Panc1 (cell line): ENCODE measurements at regions not wholly inside any gene's neighbourhood (a gene's known extent, or its start where the extent isn't known, plus 50 kb on each side); places are given as distances from the start of the nearest gene placed in this dataset.

ENCODE experiments used
- ATAC-seq: fragments of 200-7000 bp; cut with Tn5 transposase; 2 replicates; pipeline ENCODE4 v1.9.1; 2020; ENCODE audit warnings: mild to moderate bottlenecking, moderate library complexity
- BruUV-seq: library from RNA; stranded (reverse); fragments of 400-500 nt; replicated peaks from 2 replicates; lab custom pipeline; 2021; lab: Mats Ljungman, UMichigan
- CTCF ChIA-PET: fragments of 300-600 bp; sonication (Branson Sonifier 250); formaldehyde crosslinking; loops from one replicate; lab custom pipeline; 2022; ENCODE audit warnings: antibody characterized with exemption; lab: Charles Lee
- POLR2A ChIA-PET: fragments of 300-600 bp; sonication (Branson Sonifier 250); formaldehyde crosslinking; loops from one replicate; lab custom pipeline; 2022; ENCODE audit warnings: antibody characterized with exemption; lab: Charles Lee
- DNase-seq: peaks from one replicate; pipeline ENCODE4 v3.0.0-alpha.2; 2010; ENCODE audit warnings: low read depth, low spot score
- H3K27ac ChIP-seq: 2 replicates; pipeline ENCODE4 v1.5.1; 2011; ENCODE audit warnings: mild to moderate bottlenecking, low read length, inconsistent platforms
- H3K27me3 ChIP-seq: fragments of 200-500 bp; sonication (Bioruptor generic); 2 replicates; pipeline ENCODE4 v1.6.0; 2014; ENCODE audit warnings: low read length, inconsistent platforms; ENCODE audit not compliant: control insufficient read depth, insufficient read depth
- H3K36me3 ChIP-seq: fragments of 200-500 bp; sonication (Bioruptor generic); 2 replicates; pipeline ENCODE4 v1.5.1; 2014; ENCODE audit warnings: inconsistent platforms, mild to moderate bottlenecking, low read length, moderate library complexity; ENCODE audit not compliant: control insufficient read depth, insufficient read depth
- H3K4me1 ChIP-seq: 2 replicates; pipeline ENCODE4 v1.5.1; 2011; ENCODE audit warnings: inconsistent platforms, mild to moderate bottlenecking, low read length, moderate library complexity; ENCODE audit not compliant: control insufficient read depth, insufficient read depth
- H3K4me3 ChIP-seq, 2 experiments: 2 replicates each; pipeline ENCODE4 v1.5.1; 2011 to 2012; ENCODE audit warnings: low read depth in 2 of 2, low read length in 2 of 2, mild to moderate bottlenecking in 2 of 2, inconsistent platforms in 1 of 2, moderate library complexity in 1 of 2
- H3K9me3 ChIP-seq: fragments of 200-500 bp; sonication (Bioruptor generic); 2 replicates; pipeline ENCODE4 v1.5.1; 2014; ENCODE audit warnings: low read depth, mild to moderate bottlenecking, inconsistent platforms, low read length, moderate library complexity; ENCODE audit not compliant: control insufficient read depth, insufficient read depth
- POLR2AphosphoS5 ChIP-seq: IDR thresholded peaks from 2 replicates; pipeline ENCODE4 v1.6.1; 2012; ENCODE audit warnings: mild to moderate bottlenecking, low read depth, low read length, moderate library complexity
- REST ChIP-seq, 2 experiments: IDR thresholded peaks; 2 replicates each; pipeline ENCODE4 v1.6.1; 2011 to 2012; ENCODE audit warnings: low read depth in 2 of 2, control low read depth in 1 of 2, low read length in 1 of 2, mild to moderate bottlenecking in 1 of 2, moderate library complexity in 1 of 2; ENCODE audit not compliant: insufficient read depth in 1 of 2
- SIN3A ChIP-seq: IDR thresholded peaks from 2 replicates; pipeline ENCODE4 v1.6.1; 2012; ENCODE audit warnings: low read depth, mild to moderate bottlenecking, low read length, moderate library complexity, borderline replicate concordance; ENCODE audit not compliant: insufficient read depth
- TCF7L2 ChIP-seq: IDR thresholded peaks from 2 replicates; pipeline ENCODE4 v1.6.1; 2011; ENCODE audit warnings: mild to moderate bottlenecking, low read depth, low read length, inconsistent platforms
- in situ Hi-C: cut with HindIII; loops from 2 replicates; pipeline ENCODE4 v1.10.0; 2016; ENCODE audit warnings: low sequenced_read_pairs, low pct_unique_long_range_greater_than_20kb
- intact Hi-C: fragments of 100-400 bp; cut with micrococcal nuclease; formaldehyde crosslinking; loops from one replicate; pipeline ENCODE4 v1.10.0; 2022; ENCODE audit not compliant: unreplicated experiment
- TF ChIP-seq, protein P1 (sequence below): fragments of 450-650 bp; IDR thresholded peaks from 2 replicates; pipeline ENCODE4 v1.5.1; 2017; ENCODE audit warnings: mild to moderate bottlenecking

DNA sequence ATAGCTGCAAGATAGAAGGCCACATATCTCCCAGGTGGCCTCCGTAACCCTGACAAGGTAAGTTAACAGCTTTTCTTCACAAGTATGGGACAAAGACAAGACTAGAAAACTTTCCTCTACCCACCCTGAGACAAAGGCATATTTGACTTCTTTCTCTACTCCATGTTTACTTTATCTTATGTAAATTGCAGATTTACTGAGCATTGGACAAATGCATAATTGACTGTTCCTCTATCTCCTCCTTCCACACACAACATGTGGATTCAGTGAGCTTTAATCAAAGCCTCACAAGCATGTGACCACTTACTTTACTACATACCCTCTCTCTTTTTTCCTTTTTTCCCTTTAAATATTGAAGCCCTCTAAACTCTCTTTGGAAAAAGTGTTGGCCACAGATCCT, 289.1 kb upstream of the TMTC1 start:
- BruUV-seq: no TSS peak
- ChIA-PET CTCF (no interaction called here), POLR2A (no interaction called here)
- intact Hi-C loops: no loop called here
- Histone ChIP-seq H3K27me3 (no peaks in the 10 kb centered on the region), H3K27ac (no peak overlapping the region), H3K9me3 (no peaks in the 10 kb centered on the region), H3K4me3 (no peak overlapping the region), H3K4me1 (no peaks in the 10 kb centered on the region), H3K36me3 (no peaks in the 10 kb centered on the region)
- ATAC-seq (no peak), DNase-seq (no peak)
- TF ChIP-seq SIN3A: no peak
- TF ChIP-seq, protein P1, sequence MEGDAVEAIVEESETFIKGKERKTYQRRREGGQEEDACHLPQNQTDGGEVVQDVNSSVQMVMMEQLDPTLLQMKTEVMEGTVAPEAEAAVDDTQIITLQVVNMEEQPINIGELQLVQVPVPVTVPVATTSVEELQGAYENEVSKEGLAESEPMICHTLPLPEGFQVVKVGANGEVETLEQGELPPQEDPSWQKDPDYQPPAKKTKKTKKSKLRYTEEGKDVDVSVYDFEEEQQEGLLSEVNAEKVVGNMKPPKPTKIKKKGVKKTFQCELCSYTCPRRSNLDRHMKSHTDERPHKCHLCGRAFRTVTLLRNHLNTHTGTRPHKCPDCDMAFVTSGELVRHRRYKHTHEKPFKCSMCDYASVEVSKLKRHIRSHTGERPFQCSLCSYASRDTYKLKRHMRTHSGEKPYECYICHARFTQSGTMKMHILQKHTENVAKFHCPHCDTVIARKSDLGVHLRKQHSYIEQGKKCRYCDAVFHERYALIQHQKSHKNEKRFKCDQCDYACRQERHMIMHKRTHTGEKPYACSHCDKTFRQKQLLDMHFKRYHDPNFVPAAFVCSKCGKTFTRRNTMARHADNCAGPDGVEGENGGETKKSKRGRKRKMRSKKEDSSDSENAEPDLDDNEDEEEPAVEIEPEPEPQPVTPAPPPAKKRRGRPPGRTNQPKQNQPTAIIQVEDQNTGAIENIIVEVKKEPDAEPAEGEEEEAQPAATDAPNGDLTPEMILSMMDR: no peak
- in situ Hi-C loops: no loop called here

GRCh38 chr12:30067146-30067545, 283.4 kb upstream of the TMTC1 start:
- Histone ChIP-seq H3K27ac (no peak overlapping the region), H3K4me3 (no peak overlapping the region), H3K4me1 (no peaks in the 10 kb centered on the region), H3K36me3 (no peaks in the 10 kb centered on the region), H3K9me3 (no peaks in the 10 kb centered on the region), H3K27me3 (no peaks in the 10 kb centered on the region)
- intact Hi-C loops (no loop called here), in situ Hi-C loops (no loop called here)
- no TSS peak for BruUV-seq
- ChIA-PET CTCF (no interaction called here), POLR2A (no interaction called here)
- DNase-seq: no peak
- ATAC-seq: no peak
- TF ChIP-seq, protein P1: no peak
- TF ChIP-seq REST (IDR thresholded peaks at IDR 0.05; ENCODE audit: insufficient read depth in 1 of 2, low read depth in 2 of 2, low read length in 1 of 2) (no peak), TCF7L2 (no peak), POLR2AphosphoS5 (no peak), SIN3A (no peak)

GRCh38 chr12:30064906-30065305, 281.2 kb upstream of the TMTC1 start:
- intact Hi-C loops: no loop called here

More at GRCh38 chr12:30064906-30065305, 281.2 kb upstream of the TMTC1 start:
- ChIA-PET POLR2A (no interaction called here), CTCF (no interaction called here)
- in situ Hi-C loops: no loop called here
- H3K36me3 ChIP-seq: no peaks in the 10 kb centered on the region
- no peaks in the 10 kb centered on the region for H3K9me3 ChIP-seq
- no peak for DNase-seq
- TF ChIP-seq POLR2AphosphoS5: no peak
- no peak for TF ChIP-seq REST (IDR thresholded peaks at IDR 0.05; ENCODE audit: insufficient read depth in 1 of 2, low read depth in 2 of 2, low read length in 1 of 2)
- TF ChIP-seq, protein P1: no peak
- TF ChIP-seq TCF7L2: no peak
- TF ChIP-seq SIN3A: no peak
- no peaks in the 10 kb centered on the region for H3K27me3 ChIP-seq
- H3K4me1 ChIP-seq: no peaks in the 10 kb centered on the region
- ATAC-seq: no peak
- no peak overlapping the region for H3K27ac ChIP-seq
- H3K4me3 ChIP-seq: no peak overlapping the region
- no TSS peak for BruUV-seq
